Middle frontal gyrus (tissue), 1 donor: ENCODE measurements at regions not wholly inside any gene's neighbourhood (a gene's known extent, or its start where the extent isn't known, plus 50 kb on each side); places are given as distances from the start of the nearest gene placed in this dataset.

Experiments
- DNase-seq: peaks from one replicate; pipeline ENCODE4 v3.0.0-alpha.2; 2015; ENCODE audit warnings: low spot score; ENCODE audit errors: extremely low spot score

- no peak for DNase-seq
These were observed 2071.2 kb upstream of the CDH6 start for GRCh38 chr5:29122306-29122705.

- no peak for DNase-seq
These were observed 2076.0 kb upstream of the CDH9 start for GRCh38 chr5:29114331-29114768.

DNA sequence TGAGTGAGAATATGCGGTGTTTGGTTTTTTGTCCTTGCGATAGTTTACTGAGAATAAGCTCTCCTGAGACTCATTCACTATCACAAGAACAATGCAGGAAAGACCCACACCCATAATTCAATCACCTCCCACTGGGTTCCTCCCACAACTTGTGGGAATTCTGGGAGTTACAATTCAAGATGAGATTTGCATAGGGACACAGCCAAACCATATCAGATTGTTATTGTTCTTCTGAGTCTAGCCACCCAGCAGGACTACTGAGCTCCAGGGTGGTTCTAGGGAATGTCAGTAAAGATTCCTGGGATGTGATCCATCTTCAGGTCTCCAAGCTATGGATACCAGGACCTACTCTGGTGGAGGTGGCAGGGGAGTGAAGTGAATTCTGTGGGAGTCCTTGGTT is 2075.1 kb upstream of the CDH9 start:
- DNase-seq = no peak

DNA sequence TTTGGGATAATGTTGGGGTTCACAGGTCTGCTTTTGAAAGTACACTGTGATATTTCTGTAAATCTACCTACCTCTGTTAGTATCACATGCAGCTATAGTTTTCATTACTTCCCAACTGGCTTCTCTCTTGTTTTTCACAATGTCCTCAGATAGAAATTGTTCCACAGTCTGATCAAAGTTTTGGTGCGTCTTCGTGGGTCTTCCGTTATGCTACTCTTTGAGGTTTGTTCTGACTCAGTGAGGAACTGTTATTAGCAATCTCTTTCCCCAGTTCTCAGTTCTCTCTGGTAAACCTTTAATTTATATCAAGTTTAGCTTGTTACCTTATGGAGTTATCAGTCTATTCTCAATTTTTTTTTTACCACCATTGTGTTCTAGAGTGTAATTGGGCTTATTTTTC is 2061.2 kb upstream of the CDH9 start:
- DNase-seq = no peak

GRCh38 chr5:29089591-29090130 is 2051.3 kb upstream of the CDH9 start:
- DNase-seq = no peak

- no peak for DNase-seq
These were observed 2046.8 kb upstream of the CDH9 start for GRCh38 chr5:29085142-29085541.

GRCh38 chr5:29079771-29080170 is 2041.4 kb upstream of the CDH9 start:
- DNase-seq = no peak

- DNase-seq = no peak
These were observed 2039.1 kb upstream of the CDH9 start for GRCh38 chr5:29077451-29077850.

DNA sequence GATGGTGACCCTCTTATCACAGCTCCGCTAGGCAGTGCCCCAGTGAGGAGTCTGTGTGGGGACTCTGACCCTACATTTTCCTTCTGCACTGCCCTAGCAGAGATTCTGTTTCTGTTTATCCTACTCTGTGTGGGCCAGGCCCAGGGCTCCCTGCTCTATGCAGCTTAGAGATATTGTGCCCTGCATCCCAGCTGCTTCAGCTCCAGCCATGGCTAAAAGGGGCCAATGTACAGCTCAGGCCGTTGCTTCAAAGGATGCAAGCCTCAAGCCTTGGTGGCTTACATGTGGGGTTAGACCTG is 2030.7 kb upstream of the CDH9 start:
- no peak for DNase-seq

DNA sequence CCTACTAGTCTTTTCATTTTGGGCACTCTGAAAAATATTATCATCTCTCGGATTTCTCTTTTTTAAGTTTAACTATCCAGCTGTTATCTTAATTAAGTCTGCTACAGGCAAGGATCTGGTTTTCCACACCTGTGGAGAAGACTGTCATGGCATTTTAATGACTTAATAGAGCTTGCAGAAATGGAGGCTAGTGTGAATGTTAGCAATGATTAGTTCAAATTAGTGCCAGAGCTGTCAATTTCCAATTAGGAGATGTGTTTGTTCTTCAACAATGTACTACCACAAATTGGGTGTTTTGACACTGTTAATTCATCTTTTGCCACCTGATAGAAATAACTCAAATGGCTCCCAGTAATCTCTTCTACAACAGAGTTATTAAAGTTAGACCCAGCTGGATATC is 2023.0 kb upstream of the CDH9 start:
- no peak for DNase-seq

- DNase-seq = no peak
These were observed 2016.3 kb upstream of the CDH9 start for GRCh38 chr5:29054694-29055093.

GRCh38 chr5:29054282-29054681 is 2015.9 kb upstream of the CDH9 start:
- DNase-seq = no peak

DNA sequence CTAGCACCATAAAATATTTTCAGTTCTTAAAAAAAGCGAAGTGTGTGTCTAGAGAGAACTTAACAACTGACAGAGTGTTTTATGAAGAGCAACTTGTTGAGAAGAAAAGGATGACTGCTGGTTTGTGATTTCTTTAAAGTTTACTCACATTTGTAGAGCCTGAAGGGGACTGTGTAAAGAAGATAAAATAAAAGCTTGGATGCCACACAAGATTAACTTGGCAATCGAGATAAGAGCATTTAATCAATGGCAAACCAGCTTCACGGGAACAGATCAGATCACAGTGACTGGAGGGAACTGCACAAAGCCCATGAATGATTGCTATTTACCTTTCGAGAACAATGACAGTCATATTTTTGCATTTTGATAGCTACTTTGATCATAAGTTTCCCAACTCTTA is 2013.1 kb upstream of the CDH9 start:
- no peak for DNase-seq

DNA sequence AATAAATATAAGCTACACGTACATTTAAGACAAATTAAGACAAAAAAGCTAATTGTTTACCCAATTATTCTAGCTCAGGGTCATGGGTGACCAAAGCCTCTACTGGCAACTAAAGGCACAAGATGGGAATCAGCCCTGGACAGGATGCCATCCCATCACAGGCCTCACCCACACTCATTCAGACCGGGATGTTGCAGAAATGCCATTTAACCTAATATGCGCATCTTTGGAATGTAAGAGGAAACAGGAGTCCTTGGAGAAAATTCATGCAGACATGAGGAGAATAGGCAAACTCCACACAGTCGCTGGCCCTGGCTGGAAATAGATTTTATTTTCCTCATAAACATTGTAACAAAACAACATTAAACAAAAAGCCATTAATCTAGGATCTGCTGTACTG is 2003.8 kb upstream of the CDH9 start:
- no peak for DNase-seq

DNA sequence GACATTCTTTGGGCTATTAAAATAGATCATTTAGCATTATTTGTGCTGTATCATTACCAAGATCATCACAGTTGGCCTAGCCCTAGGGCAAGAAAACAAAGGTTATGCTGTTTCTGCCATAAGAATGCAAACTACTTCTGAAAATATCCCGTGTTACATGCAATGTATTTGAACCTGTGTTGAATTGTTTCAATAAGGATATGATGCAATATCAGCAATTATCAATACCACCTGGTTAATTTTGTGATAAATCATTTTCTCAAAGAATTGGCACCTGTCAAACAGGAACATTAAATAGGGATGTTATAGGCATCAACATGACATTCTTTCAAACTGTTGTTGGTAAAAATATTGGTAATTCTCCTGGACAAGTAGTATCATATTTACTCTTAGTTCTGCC is 2002.0 kb upstream of the CDH9 start:
- no peak for DNase-seq

DNA sequence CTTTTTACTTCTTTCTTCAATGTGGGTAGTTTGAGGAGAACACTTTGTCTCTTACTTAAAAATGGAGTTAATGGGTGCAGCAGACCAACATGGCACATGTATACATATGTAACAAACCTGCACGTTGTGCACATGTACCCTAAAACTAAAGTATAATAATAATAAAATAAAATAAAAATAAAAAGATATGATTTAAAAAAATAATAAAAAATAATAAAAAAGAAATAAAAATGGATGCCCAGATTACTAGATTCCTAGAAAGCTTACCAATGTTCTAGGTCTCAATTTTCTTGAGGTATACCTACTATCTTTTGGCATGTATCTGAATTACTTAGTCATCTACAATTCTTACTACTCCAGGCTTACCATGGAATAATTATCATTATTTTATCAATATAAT is 2001.6 kb upstream of the CDH9 start:
- no peak for DNase-seq

GRCh38 chr5:29037716-29038115 is 1999.3 kb upstream of the CDH9 start:
- no peak for DNase-seq

- DNase-seq = no peak
These were observed 1985.7 kb upstream of the CDH9 start for GRCh38 chr5:29024052-29024451.

GRCh38 chr5:29023541-29023940 is 1985.2 kb upstream of the CDH9 start:
- no peak for DNase-seq

DNA sequence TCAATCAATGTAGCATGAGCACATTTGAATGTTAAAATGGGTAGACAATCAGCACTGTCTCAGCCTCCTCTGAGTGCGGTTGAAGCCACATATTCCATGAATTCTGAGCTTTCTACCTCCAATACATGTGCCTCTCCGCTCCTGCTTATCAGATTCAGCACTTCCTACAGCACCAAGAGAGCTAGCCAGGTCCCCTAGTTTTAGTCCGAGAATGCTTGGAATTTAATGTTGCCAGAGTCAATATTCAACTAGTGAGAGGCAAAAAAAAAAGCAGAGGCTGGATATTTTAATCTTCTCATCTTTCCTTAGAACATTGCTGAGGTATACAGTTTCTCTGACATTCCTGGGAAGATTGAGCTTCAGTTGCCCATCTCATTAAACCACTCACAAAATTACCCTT is 1979.1 kb upstream of the CDH9 start:
- no peak for DNase-seq

DNA sequence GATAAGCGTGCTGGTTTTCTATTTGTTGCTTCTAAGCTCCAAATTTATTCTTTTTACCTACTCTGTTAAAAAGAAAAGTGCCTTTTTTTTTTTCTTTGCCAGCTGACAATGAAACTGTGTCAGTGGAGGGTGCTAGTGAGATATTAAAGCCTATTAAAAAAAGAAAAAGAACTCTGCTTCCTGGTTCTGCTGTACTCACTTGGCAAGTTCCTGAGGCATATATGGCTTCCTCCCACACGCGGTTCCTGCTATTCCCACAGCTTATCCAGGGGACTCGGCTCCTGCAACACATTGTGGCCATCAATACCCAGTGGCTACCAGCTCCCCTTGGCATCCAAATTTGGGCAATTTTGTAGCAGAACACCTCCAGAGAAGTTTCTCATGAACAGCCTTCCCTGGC is 1977.7 kb upstream of the CDH9 start:
- no peak for DNase-seq

- DNase-seq = no peak
These were observed 1977.1 kb upstream of the CDH9 start for GRCh38 chr5:29015523-29015922.

DNA sequence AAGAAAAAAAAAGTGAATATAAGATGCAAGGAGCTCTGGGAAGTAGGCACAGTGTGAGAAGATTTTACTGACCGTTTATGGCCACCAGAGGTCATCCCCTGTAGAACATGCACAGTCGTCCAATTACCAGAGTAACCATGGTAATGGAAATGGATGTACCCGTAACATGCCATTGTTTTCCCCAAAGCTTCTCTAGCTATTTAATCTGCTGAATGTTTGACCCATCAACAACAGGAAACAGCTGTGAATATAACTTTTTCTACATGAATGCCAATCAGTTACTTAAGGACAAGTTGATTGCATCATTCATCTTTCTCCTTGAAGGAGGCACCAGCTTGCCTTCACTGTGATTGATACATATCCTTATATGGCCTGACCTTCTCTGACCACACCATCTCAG is 1967.0 kb upstream of the CDH9 start:
- DNase-seq = no peak

DNA sequence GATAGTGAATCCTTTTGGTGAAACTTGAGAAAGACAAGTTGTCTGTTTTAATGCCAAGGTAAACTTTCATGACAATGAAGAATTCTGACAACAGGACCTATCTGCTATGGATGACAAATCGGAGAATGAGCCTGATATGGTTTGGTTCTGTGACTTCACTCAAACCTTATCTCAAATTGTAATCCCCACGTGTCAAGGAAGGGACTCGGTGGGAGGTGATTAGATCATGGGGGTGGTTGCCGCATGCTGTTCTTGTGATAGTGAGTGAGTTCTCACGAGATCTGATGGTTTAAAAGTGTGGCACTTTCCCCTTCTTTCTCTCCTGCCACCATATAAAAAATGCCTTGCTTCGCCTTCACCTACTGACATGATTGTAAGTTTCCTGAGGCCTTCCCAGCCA is 1964.1 kb upstream of the CDH9 start:
- no peak for DNase-seq
